OCI-LY3 (cell line): ENCODE measurements at regions not wholly inside any gene's neighbourhood (a gene's known extent, or its start where the extent isn't known, plus 50 kb on each side); places are given as distances from the start of the nearest gene placed in this dataset.

ENCODE experiments used
- H2AFZ ChIP-seq: fragments of 200-600, 300-600 bp; shearing (Covaris generic); 2 replicates; pipeline ENCODE4 v1.6.0; 2014; ENCODE audit warnings: antibody characterized with exemption, low read depth, low read length
- H3K27ac ChIP-seq: fragments of 200-600, 300-600 bp; sonication (generic); 2 replicates; pipeline ENCODE4 v1.5.1; 2014; ENCODE audit warnings: mild to moderate bottlenecking, low read length, moderate library complexity, mixed read lengths
- H3K27me3 ChIP-seq: fragments of 200-600, 300-600 bp; sonication (generic); 2 replicates; pipeline ENCODE4 v1.6.1; 2014; ENCODE audit warnings: low read depth, low read length, mixed read lengths
- H3K36me3 ChIP-seq: fragments of 200-600, 300-600 bp; sonication (generic); replicated peaks from 2 replicates; pipeline ENCODE3; 2014; ENCODE audit warnings: low read depth, low read length, mixed read lengths
- H3K4me1 ChIP-seq: fragments of 300-600, 200-600 bp; sonication (generic); 2 replicates; pipeline ENCODE4 v1.6.1; 2014; ENCODE audit warnings: low read length, mixed read lengths
- H3K4me2 ChIP-seq: fragments of 200-600, 300-600 bp; sonication (generic); 2 replicates; pipeline ENCODE4 v1.6.1; 2014; ENCODE audit warnings: low read length, mixed read lengths
- H3K4me3 ChIP-seq: fragments of 300-600, 200-600 bp; sonication (generic); 2 replicates; pipeline ENCODE4 v1.5.1; 2014; ENCODE audit warnings: antibody characterized with exemption, mild to moderate bottlenecking, low read length, moderate library complexity
- H3K79me2 ChIP-seq: fragments of 300-600, 200-600 bp; shearing (Covaris generic); 2 replicates; pipeline ENCODE4 v1.6.1; 2014; ENCODE audit warnings: mild to moderate bottlenecking, low read length, mixed read lengths
- H3K9ac ChIP-seq: fragments of 300-600, 200-600 bp; shearing (Covaris generic); 2 replicates; pipeline ENCODE4 v1.6.0; 2014; ENCODE audit warnings: mild to moderate bottlenecking, low read length, moderate library complexity
- H3K9me3 ChIP-seq: fragments of 200-600, 300-600 bp; shearing (Covaris generic); 2 replicates; pipeline ENCODE4 v1.6.1; 2014; ENCODE audit warnings: low read length, mixed read lengths; ENCODE audit not compliant: insufficient read depth
- H4K20me1 ChIP-seq: fragments of 200-600, 300-600 bp; sonication (generic); 2 replicates; pipeline ENCODE4 v1.6.1; 2016; ENCODE audit warnings: low read length, mixed read lengths; ENCODE audit not compliant: insufficient read depth
- EZH2phosphoT487 ChIP-seq: fragments of 200-600 bp; shearing (Covaris generic); IDR thresholded peaks from 2 replicates; pipeline ENCODE4 v1.6.1; 2018; ENCODE audit warnings: antibody characterized with exemption, mixed run types, low read depth
- TF ChIP-seq, protein P1 (sequence below): fragments of 200-600, 300-600 bp; sonication (generic); IDR thresholded peaks from 2 replicates; pipeline ENCODE4 v1.5.1; 2014; ENCODE audit warnings: antibody characterized with exemption, low read length, low read depth

DNA sequence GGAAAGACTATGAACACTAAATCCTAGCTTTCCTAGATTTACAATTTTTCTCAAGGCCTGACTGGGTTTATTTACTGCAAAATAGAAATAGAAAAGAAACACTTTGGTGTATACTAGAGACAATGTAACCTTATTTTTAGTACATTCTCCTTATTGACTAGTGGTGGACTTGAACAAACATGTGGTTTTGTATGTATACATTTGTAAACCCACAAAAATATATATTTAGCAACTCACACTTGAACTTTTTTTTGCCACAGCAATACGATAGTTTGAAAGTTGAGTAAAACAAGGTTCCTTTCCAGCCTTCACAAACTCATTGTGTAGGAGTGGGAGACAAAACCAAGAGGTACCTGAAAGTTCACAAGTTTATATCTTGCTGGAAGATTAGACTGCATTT is 1633.4 kb upstream of the LRRTM1 start:
- Histone ChIP-seq H3K27me3 (no peaks in the 10 kb centered on the region), H3K4me1 (no peaks in the 10 kb centered on the region), H4K20me1 (no peaks in the 10 kb centered on the region), H3K4me3 (no peak overlapping the region), H3K27ac (no peak overlapping the region), H3K79me2 (no peaks in the 10 kb centered on the region), H3K36me3 (no peaks in the 10 kb centered on the region), H3K9me3 (no peaks in the 10 kb centered on the region), H3K4me2 (no peak overlapping the region), H2AFZ (no peak overlapping the region), H3K9ac (no peak overlapping the region)
- TF ChIP-seq, protein P1, sequence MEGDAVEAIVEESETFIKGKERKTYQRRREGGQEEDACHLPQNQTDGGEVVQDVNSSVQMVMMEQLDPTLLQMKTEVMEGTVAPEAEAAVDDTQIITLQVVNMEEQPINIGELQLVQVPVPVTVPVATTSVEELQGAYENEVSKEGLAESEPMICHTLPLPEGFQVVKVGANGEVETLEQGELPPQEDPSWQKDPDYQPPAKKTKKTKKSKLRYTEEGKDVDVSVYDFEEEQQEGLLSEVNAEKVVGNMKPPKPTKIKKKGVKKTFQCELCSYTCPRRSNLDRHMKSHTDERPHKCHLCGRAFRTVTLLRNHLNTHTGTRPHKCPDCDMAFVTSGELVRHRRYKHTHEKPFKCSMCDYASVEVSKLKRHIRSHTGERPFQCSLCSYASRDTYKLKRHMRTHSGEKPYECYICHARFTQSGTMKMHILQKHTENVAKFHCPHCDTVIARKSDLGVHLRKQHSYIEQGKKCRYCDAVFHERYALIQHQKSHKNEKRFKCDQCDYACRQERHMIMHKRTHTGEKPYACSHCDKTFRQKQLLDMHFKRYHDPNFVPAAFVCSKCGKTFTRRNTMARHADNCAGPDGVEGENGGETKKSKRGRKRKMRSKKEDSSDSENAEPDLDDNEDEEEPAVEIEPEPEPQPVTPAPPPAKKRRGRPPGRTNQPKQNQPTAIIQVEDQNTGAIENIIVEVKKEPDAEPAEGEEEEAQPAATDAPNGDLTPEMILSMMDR: no peak
- no peak for TF ChIP-seq EZH2phosphoT487

DNA sequence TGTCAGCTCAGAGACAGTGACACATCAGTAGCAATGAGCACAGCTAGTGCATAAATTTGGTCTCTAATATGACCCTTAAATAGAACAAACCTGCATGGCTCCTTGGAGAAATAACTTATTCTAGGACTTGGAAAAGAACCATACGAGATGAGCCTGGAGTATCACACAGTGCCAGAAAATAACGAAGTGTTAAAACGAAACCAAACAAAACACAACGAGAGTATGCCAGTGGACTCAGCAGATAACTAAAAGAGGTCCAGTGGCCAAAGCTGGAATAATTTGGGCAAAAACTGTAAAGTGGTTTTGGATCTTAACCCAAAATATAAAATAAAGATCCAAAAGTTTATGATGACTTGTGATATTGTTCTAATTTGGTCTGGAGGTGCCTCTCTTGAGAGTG is 1599.0 kb upstream of the LRRTM1 start:
- H3K79me2 ChIP-seq: no peaks in the 10 kb centered on the region
- H3K4me3 ChIP-seq: no peak overlapping the region
- no peaks in the 10 kb centered on the region for H3K4me1 ChIP-seq
- TF ChIP-seq, protein P1: no peak
- TF ChIP-seq EZH2phosphoT487: no peak
- no peaks in the 10 kb centered on the region for H3K36me3 ChIP-seq
- no peak overlapping the region for H3K27ac ChIP-seq
- H4K20me1 ChIP-seq: no peaks in the 10 kb centered on the region
- no peaks in the 10 kb centered on the region for H3K27me3 ChIP-seq
- no peak overlapping the region for H3K9ac ChIP-seq
- no peak overlapping the region for H3K4me2 ChIP-seq
- no peak overlapping the region for H2AFZ ChIP-seq
- no peaks in the 10 kb centered on the region for H3K9me3 ChIP-seq

DNA sequence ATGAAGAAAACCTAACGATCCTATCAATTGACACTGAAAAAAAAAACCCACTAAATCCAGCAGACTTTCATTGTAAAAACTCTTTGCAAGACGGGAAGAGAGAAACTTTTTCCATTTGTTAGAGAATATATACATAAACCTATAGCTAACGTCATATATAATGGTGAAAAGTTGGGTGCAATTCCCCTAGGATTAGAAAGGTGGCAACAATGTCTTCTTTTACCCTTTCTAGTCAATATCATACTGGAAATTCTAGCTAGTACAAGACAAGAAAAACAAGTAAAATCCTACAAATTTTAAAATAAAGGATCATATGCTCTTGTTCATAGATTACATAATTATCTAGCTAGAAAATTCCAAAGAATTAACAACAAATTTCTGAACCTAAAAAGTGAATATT is 1596.5 kb upstream of the LRRTM1 start:
- Histone ChIP-seq H3K4me3 (no peak overlapping the region), H4K20me1 (no peaks in the 10 kb centered on the region), H3K4me2 (no peak overlapping the region), H2AFZ (no peak overlapping the region), H3K4me1 (no peaks in the 10 kb centered on the region), H3K27ac (no peak overlapping the region), H3K9ac (no peak overlapping the region), H3K27me3 (no peaks in the 10 kb centered on the region), H3K9me3 (no peaks in the 10 kb centered on the region), H3K79me2 (no peaks in the 10 kb centered on the region), H3K36me3 (no peaks in the 10 kb centered on the region)
- no peak for TF ChIP-seq EZH2phosphoT487
- TF ChIP-seq, protein P1: peak; percentile 50

DNA sequence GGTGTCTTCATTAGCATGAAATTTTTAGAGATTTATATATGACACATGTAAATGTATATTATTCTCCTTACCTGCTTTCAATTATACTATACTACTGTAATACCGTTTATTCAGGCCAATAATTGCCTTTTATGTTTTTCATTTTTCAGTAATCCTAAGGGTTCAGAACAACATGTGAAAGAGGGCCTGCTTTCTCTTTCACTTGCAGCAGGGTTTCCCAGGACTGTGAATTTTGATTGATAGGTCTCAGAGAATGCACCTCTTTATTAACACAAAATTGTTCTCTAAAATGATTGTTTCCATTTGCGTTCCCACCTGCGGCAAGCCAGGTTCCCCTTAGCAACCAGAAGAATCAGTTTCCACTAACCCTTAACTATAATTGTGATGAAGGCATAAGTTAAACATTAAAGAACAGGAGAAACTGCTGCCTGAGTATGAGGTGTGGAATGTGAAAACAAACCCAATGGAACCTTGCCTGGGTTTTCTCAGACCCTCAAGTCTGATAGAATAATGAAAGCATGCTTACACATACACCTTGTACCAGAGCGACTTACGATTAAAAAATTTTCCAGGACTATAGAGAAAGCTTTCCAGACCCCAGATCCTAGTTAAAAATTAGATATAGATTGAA is 1591.2 kb upstream of the LRRTM1 start:
- H3K36me3 ChIP-seq: no peaks in the 10 kb centered on the region
- no peak overlapping the region for H3K9ac ChIP-seq
- H4K20me1 ChIP-seq: no peaks in the 10 kb centered on the region
- H3K4me3 ChIP-seq: no peak overlapping the region
- no peaks in the 10 kb centered on the region for H3K79me2 ChIP-seq
- TF ChIP-seq, protein P1: no peak
- no peak for TF ChIP-seq EZH2phosphoT487
- no peaks in the 10 kb centered on the region for H3K4me1 ChIP-seq
- no peak overlapping the region for H2AFZ ChIP-seq
- no peak overlapping the region for H3K27ac ChIP-seq
- H3K27me3 ChIP-seq: no peaks in the 10 kb centered on the region
- H3K4me2 ChIP-seq: no peak overlapping the region
- H3K9me3 ChIP-seq: no peaks in the 10 kb centered on the region
